Activated CD4-positive, CD25-positive, alpha-beta regulatory T cell treated with anti-CD3 and anti-CD28 coated beads, Interleukin-2, amount 50 U/mL, for 72 hours (primary cell): ENCODE measurements at regions not wholly inside any gene's neighbourhood (a gene's known extent, or its start where the extent isn't known, plus 50 kb on each side); places are given as distances from the start of the nearest gene placed in this dataset.
"Not testable (repeated sequence)": the region's sequence is repeated elsewhere in the genome, so short reads cannot be mapped to it uniquely, and the experiment has no call there.

Experiments used
- DNase-seq: peaks from one replicate; pipeline ENCODE4 v3.0.0; 2021

GRCh38 chr6:145548933-145549648 lies 186.2 kb downstream of the EPM2A start:
- DNase-seq, result no peak

DNA sequence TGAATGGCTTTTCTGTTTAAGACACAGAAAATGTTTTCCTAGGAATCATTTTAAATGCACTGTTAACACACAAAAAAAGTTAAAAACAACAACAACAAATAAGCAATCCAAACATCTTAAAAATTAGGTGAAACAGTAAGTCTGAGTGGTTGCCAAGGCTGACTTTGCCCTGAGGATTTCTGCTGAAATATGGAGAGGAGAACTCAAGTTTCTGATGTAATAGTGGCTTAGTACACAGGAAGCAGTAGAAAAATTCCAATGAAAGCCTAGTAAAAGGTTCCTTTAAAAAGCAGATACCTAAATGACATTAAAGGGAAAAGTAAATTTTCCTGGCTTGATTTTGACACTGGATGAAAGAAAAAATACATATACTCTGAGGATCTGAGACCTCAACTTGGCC lies 184.2 kb downstream of the EPM2A start:
- DNase-seq, result no peak

- DNase-seq, result no peak
These were observed 180.2 kb downstream of the EPM2A start for GRCh38 chr6:145555084-145555483.

- DNase-seq, result no peak
These were observed 177.8 kb downstream of the EPM2A start for GRCh38 chr6:145557474-145557873.

GRCh38 chr6:145559836-145560235 lies 175.5 kb downstream of the EPM2A start:
- DNase-seq, result no peak

GRCh38 chr6:145561095-145562072 lies 173.9 kb downstream of the EPM2A start:
- DNase-seq, result no peak

GRCh38 chr6:145562771-145563615 lies 172.3 kb downstream of the EPM2A start:
- no peak for DNase-seq

GRCh38 chr6:145564553-145564952 lies 170.8 kb downstream of the EPM2A start:
- DNase-seq, result no peak

DNA sequence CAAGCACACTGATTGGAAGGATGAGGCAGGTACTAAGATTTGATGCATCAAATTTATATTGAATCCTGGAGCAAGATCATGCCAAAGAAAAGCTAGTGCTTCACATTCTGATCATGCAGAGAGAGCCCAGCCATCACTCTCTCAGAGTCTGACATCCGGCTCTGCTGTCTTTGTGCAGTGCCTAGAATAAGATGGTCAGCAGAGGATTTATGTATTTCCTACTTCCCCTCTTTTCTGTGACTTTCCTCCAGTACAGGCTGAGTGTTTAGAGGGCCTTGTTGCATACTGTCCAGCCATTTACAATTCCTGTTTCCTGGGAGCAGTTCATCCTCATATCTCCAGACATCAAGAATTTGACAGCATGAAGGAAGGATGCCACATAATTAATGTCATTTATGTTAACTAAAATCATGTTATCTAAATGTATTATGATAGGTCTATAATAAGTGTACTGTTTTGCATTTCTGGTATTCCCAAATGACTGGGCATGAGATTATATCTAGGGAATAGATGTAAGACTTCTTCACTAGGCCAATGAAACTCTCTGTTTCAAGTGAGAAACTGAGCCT lies 167.6 kb downstream of the EPM2A start:
- DNase-seq, result no peak

- no peak for DNase-seq
These were observed 166.2 kb downstream of the EPM2A start for GRCh38 chr6:145569140-145569539.

GRCh38 chr6:145570336-145570735 lies 165.0 kb downstream of the EPM2A start:
- not testable (repeated sequence) for DNase-seq

DNA sequence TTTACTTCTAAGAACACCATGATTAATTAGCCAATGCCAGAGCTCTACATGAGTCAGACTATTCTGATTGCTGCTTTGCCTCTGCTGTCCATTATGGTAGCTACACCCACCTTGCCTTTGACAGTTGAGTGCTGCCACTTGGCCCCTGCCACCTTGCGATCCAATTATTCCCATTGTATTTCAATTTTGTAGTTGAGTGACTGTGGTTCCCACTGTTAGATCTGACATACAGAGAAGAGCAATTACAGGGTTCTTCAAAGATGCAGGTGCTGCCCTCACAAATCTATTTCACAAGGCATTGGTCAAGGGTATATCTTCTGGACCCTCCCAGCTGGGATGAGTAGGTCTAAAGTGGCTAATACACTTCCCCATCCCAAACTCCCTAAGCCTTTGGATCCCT lies 161.1 kb downstream of the EPM2A start:
- DNase-seq, result not testable (repeated sequence)
